ENCODE measurements at regions not wholly inside any gene's neighbourhood (a gene's known extent, or its start where the extent isn't known, plus 50 kb on each side); places are given as distances from the start of the nearest gene placed in this dataset.

DNA sequence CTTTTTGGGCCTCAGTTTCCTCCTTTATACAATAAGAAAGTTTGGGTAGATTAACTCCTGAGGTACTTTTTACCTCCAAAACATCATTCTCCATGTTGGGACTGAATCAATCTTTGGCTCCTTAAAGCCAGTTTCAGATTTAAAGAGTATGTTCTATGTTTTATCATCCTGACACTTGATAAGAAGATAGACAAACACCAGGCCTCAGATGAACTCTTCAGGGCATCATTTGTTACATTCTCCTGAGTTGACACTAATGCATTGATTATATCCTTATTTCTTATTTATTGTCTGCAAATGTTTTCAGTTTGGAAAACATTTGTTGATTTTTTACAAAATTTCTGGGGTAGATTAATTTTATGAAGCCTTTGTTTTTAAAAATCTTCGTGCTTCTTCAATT is 102.7 kb upstream of the CCSER1 start:
- no peak for TF ChIP-seq EZH2phosphoT487 (IDR thresholded peaks at IDR 0.05; ENCODE audit: borderline replicate concordance, low read length)
- TF ChIP-seq, protein P1, sequence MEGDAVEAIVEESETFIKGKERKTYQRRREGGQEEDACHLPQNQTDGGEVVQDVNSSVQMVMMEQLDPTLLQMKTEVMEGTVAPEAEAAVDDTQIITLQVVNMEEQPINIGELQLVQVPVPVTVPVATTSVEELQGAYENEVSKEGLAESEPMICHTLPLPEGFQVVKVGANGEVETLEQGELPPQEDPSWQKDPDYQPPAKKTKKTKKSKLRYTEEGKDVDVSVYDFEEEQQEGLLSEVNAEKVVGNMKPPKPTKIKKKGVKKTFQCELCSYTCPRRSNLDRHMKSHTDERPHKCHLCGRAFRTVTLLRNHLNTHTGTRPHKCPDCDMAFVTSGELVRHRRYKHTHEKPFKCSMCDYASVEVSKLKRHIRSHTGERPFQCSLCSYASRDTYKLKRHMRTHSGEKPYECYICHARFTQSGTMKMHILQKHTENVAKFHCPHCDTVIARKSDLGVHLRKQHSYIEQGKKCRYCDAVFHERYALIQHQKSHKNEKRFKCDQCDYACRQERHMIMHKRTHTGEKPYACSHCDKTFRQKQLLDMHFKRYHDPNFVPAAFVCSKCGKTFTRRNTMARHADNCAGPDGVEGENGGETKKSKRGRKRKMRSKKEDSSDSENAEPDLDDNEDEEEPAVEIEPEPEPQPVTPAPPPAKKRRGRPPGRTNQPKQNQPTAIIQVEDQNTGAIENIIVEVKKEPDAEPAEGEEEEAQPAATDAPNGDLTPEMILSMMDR (IDR thresholded peaks at IDR 0.05; ENCODE audit: low read depth, low read length, poor library complexity, severe bottlenecking), result no peak
